ENCODE measurements at regions not wholly inside any gene's neighbourhood (a gene's known extent, or its start where the extent isn't known, plus 50 kb on each side); places are given as distances from the start of the nearest gene placed in this dataset.

GRCh38 chr13:54390841-54391240 is 1362.2 kb downstream of the OLFM4 start:
- TF ChIP-seq ATF3 (IDR thresholded peaks at IDR 0.05) (no peak), MAX (IDR thresholded peaks at IDR 0.05) (no peak), RAD21 (IDR thresholded peaks at IDR 0.05) (no peak), FOXA1 (IDR thresholded peaks at IDR 0.05) (no peak), RXRA (IDR thresholded peaks at IDR 0.05) (no peak), ZBTB33 (IDR thresholded peaks at IDR 0.05) (no peak), NR2F2 (IDR thresholded peaks at IDR 0.05) (no peak), FOXA2 (IDR thresholded peaks at IDR 0.05) (no peak)
- no peak overlapping the region for H3K9ac ChIP-seq (ENCODE audit: low read depth in 1 of 2, low read length in 2 of 2)
- H3K27me3 ChIP-seq (ENCODE audit: control insufficient read depth in 4 of 4, insufficient read depth in 4 of 4, low read length in 3 of 4) = no peaks in the 10 kb centered on the region
- no peak for DNase-seq (ENCODE audit: low spot score)
- 95% methylated on average over 2 of the region's 2 CpGs for WGBS
- peaks cover 0 to 2% (median 0%) of the 10 kb centered on the region in 4 donors for H3K9me3 ChIP-seq (ENCODE audit: control insufficient read depth in 4 of 4, low read length in 3 of 4)
- H3K36me3 ChIP-seq (ENCODE audit: control insufficient read depth in 4 of 4, insufficient read depth in 3 of 4, low read depth in 1 of 4, low read length in 3 of 4) = no peaks in the 10 kb centered on the region
- H3K4me3 ChIP-seq (ENCODE audit: low read depth in 1 of 3, low read length in 3 of 3) = no peak overlapping the region
- no peak overlapping the region for H3K27ac ChIP-seq (ENCODE audit: low read depth in 1 of 2, low read length in 2 of 2)
- H3K4me1 ChIP-seq (ENCODE audit: control insufficient read depth in 4 of 4, insufficient read depth in 4 of 4, low read length in 3 of 4) = no peaks in the 10 kb centered on the region

- DNase-seq (ENCODE audit: low spot score) = no peak
- no peak for TF ChIP-seq ZBTB33 (IDR thresholded peaks at IDR 0.05)
- TF ChIP-seq HNF4G (IDR thresholded peaks at IDR 0.05) = no peak
- no peak overlapping the region for H3K27ac ChIP-seq (ENCODE audit: low read depth in 1 of 2, low read length in 2 of 2)
Measured at GRCh38 chr13:54394085-54394700, 1365.6 kb downstream of the OLFM4 start.

GRCh38 chr13:54394908-54395307 is 1366.3 kb downstream of the OLFM4 start:
- DNase-seq (ENCODE audit: low spot score) = no peak
- H3K4me1 ChIP-seq (ENCODE audit: control insufficient read depth in 4 of 4, insufficient read depth in 4 of 4, low read length in 3 of 4) = no peaks in the 10 kb centered on the region
- H3K4me3 ChIP-seq (ENCODE audit: low read depth in 1 of 3, low read length in 3 of 3) = no peak overlapping the region
- no peak overlapping the region for H3K27ac ChIP-seq (ENCODE audit: low read depth in 1 of 2, low read length in 2 of 2)
- 70% methylated on average over 6 of the region's 6 CpGs for WGBS
- no peaks in the 10 kb centered on the region for H3K9me3 ChIP-seq (ENCODE audit: control insufficient read depth in 4 of 4, low read length in 3 of 4)
- H3K27me3 ChIP-seq (ENCODE audit: control insufficient read depth in 4 of 4, insufficient read depth in 4 of 4, low read length in 3 of 4) = no peaks in the 10 kb centered on the region
- no peak overlapping the region for H3K9ac ChIP-seq (ENCODE audit: low read depth in 1 of 2, low read length in 2 of 2)
- no peaks in the 10 kb centered on the region for H3K36me3 ChIP-seq (ENCODE audit: control insufficient read depth in 4 of 4, insufficient read depth in 3 of 4, low read depth in 1 of 4, low read length in 3 of 4)
- TF ChIP-seq JUND (IDR thresholded peaks at IDR 0.05) (no peak), TAF1 (conservative IDR thresholded peaks at IDR 0.05) (no peak), RXRA (IDR thresholded peaks at IDR 0.05) (no peak), CTCF (IDR thresholded peaks at IDR 0.05; ENCODE audit: low read depth, low read length, missing input control) (no peak), SP1 (IDR thresholded peaks at IDR 0.05) (no peak), ZBTB33 (IDR thresholded peaks at IDR 0.05) (no peak), HNF4A (conservative IDR thresholded peaks at IDR 0.05) (no peak), HNF4G (IDR thresholded peaks at IDR 0.05) (no peak), REST (IDR thresholded peaks at IDR 0.05) (no peak), YY1 (IDR thresholded peaks at IDR 0.05) (no peak)

More at GRCh38 chr13:54394085-54394700, 1365.6 kb downstream of the OLFM4 start:
- 70% methylated on average over 7 of the region's 7 CpGs for WGBS
- no peaks in the 10 kb centered on the region for H3K36me3 ChIP-seq (ENCODE audit: control insufficient read depth in 4 of 4, insufficient read depth in 3 of 4, low read depth in 1 of 4, low read length in 3 of 4)
- H3K27me3 ChIP-seq (ENCODE audit: control insufficient read depth in 4 of 4, insufficient read depth in 4 of 4, low read length in 3 of 4) = no peaks in the 10 kb centered on the region
- H3K4me3 ChIP-seq (ENCODE audit: low read depth in 1 of 3, low read length in 3 of 3) = no peak overlapping the region
- H3K4me1 ChIP-seq (ENCODE audit: control insufficient read depth in 4 of 4, insufficient read depth in 4 of 4, low read length in 3 of 4) = no peaks in the 10 kb centered on the region
- no peak overlapping the region for H3K9ac ChIP-seq (ENCODE audit: low read depth in 1 of 2, low read length in 2 of 2)
- no peaks in the 10 kb centered on the region for H3K9me3 ChIP-seq (ENCODE audit: control insufficient read depth in 4 of 4, low read length in 3 of 4)
